ENCODE measurements at regions not wholly inside any gene's neighbourhood (a gene's known extent, or its start where the extent isn't known, plus 50 kb on each side); places are given as distances from the start of the nearest gene placed in this dataset.

DNA sequence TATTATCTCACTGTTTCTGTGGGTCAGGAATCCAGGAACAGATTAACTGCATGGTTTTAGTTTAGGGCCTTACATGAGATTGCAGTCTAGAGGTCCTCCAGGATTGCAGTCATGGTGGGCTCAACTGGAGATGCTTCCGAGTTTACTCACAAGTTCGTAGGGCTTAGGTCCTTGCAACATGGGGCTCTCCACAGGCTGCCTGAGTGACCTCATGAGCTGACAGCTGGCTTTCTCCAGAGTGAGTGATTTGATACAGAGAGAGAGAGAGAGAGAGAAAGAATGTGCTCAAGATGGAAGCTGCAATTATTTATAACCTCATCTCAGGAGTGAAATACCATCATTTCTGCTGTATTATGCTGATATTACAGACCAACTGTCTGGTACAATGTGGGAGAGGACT is 168.9 kb downstream of the GPAT3 start:
- TF ChIP-seq, protein P1, sequence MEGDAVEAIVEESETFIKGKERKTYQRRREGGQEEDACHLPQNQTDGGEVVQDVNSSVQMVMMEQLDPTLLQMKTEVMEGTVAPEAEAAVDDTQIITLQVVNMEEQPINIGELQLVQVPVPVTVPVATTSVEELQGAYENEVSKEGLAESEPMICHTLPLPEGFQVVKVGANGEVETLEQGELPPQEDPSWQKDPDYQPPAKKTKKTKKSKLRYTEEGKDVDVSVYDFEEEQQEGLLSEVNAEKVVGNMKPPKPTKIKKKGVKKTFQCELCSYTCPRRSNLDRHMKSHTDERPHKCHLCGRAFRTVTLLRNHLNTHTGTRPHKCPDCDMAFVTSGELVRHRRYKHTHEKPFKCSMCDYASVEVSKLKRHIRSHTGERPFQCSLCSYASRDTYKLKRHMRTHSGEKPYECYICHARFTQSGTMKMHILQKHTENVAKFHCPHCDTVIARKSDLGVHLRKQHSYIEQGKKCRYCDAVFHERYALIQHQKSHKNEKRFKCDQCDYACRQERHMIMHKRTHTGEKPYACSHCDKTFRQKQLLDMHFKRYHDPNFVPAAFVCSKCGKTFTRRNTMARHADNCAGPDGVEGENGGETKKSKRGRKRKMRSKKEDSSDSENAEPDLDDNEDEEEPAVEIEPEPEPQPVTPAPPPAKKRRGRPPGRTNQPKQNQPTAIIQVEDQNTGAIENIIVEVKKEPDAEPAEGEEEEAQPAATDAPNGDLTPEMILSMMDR (IDR thresholded peaks at IDR 0.05; ENCODE audit: control extremely low read depth, extremely low read depth, low read depth, missing control alignments) = no peak
- DNase-seq (ENCODE audit: extremely low spot score) = no peak
- POLR2A ChIA-PET = no interaction called here
- CTCF ChIA-PET = interaction anchor here (1.5 kb wide), 1 partner anchor 88 kb away, joined by 3 read pairs; no protein-coding TSS in a partner anchor

- TF ChIP-seq, protein P1 (IDR thresholded peaks at IDR 0.05; ENCODE audit: control extremely low read depth, extremely low read depth, low read depth, missing control alignments) = no peak
- CTCF ChIA-PET = interaction anchor here (1.5 kb wide), 1 partner anchor 89 kb away, joined by 3 read pairs; no protein-coding TSS in a partner anchor
- POLR2A ChIA-PET = no interaction called here
- DNase-seq (ENCODE audit: extremely low spot score) = no peak
These were observed 167.8 kb downstream of the GPAT3 start for GRCh38 chr4:83703752-83704151.

GRCh38 chr4:83701041-83701440 is 165.1 kb downstream of the GPAT3 start:
- DNase-seq (ENCODE audit: extremely low spot score) = no peak
- ChIA-PET CTCF (interaction anchor here (1.3 kb wide), 1 partner anchor 14 kb away, joined by 4 read pairs; no protein-coding TSS in a partner anchor), POLR2A (no interaction called here)
- TF ChIP-seq, protein P1 (IDR thresholded peaks at IDR 0.05; ENCODE audit: control extremely low read depth, extremely low read depth, low read depth, missing control alignments) = no peak

DNA sequence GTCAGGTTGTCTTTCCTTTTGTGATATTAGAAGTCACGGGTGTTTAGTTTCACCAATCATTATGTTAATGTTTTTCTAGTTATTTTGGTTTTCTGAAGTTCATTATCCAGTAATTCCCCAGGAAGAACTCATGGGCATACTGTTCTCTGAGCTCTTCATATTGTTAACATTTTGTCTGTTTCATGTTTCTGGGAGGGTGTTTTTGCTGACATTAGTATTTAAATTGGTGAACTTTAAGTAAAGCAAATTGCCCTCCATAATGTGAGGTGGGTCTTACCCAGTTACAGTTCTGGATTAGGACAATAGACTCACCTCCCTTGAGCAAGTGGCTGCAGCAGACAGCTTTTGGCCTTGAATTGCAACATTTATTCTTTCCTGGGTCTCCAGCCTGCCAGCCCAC is 163.4 kb downstream of the GPAT3 start:
- no peak for DNase-seq (ENCODE audit: extremely low spot score)
- ChIA-PET CTCF (no interaction called here), POLR2A (no interaction called here)
- TF ChIP-seq, protein P1 (IDR thresholded peaks at IDR 0.05; ENCODE audit: control extremely low read depth, extremely low read depth, low read depth, missing control alignments) = no peak

DNA sequence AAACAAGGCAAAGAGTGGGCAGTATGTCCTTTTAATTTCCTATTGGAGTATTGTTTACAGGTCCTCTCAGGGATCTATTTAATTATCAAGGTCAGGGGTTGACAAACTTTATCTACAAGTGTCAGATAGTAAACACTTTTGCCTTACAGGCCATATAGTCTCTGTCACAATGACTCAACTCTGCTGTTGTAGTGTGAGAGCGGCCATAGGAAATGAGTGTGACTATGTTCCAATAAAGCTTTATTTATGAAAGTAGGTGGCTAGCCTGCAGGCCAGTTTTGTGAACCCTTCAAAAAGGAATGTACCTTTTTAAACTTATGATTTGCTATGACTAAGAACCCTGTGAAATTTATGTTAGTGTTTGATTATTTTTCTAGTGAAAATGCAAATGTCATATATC is 156.1 kb downstream of the GPAT3 start:
- TF ChIP-seq, protein P1 (IDR thresholded peaks at IDR 0.05; ENCODE audit: control extremely low read depth, extremely low read depth, low read depth, missing control alignments) = no peak
- ChIA-PET CTCF (interaction anchor here (1.2 kb wide), 1 partner anchor 23 kb away, joined by 3 read pairs; no protein-coding TSS in a partner anchor), POLR2A (no interaction called here)
- DNase-seq (ENCODE audit: extremely low spot score) = no peak

- POLR2A ChIA-PET = no interaction called here
- DNase-seq (ENCODE audit: extremely low spot score) = no peak
- TF ChIP-seq, protein P1 (IDR thresholded peaks at IDR 0.05; ENCODE audit: control extremely low read depth, extremely low read depth, low read depth, missing control alignments) = no peak
- CTCF ChIA-PET = no interaction called here
These were observed 150.3 kb downstream of the GPAT3 start for GRCh38 chr4:83686166-83686565.

DNA sequence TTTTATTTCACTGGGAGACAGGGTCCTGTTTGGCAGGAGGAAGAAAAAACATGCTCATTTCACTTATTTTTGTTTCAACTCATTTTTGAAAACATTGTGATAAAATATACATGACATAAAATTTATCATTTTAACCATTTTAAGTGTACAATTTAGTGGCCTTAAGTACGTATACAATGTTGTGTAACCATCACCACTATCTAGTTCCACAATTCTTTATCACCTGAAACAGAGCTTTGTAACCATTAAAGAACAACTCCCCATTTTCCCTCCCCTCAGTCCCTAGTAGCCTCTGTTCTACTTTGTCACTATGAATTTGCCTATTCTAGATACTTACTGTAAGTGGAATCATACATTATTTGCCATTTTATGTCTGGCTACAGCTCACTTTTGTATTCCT is 143.8 kb downstream of the GPAT3 start:
- no peak for DNase-seq (ENCODE audit: extremely low spot score)
- TF ChIP-seq, protein P1 (IDR thresholded peaks at IDR 0.05; ENCODE audit: control extremely low read depth, extremely low read depth, low read depth, missing control alignments) = no peak
- ChIA-PET POLR2A (no interaction called here), CTCF (interaction anchor here (0.9 to 2.4 kb wide), 4 partner anchors 8 to 36 kb away, joined by 3 to 9 read pairs (median 4); no protein-coding TSS in a partner anchor)
